ENCODE measurements at regions not wholly inside any gene's neighbourhood (a gene's known extent, or its start where the extent isn't known, plus 50 kb on each side); places are given as distances from the start of the nearest gene placed in this dataset.

DNA sequence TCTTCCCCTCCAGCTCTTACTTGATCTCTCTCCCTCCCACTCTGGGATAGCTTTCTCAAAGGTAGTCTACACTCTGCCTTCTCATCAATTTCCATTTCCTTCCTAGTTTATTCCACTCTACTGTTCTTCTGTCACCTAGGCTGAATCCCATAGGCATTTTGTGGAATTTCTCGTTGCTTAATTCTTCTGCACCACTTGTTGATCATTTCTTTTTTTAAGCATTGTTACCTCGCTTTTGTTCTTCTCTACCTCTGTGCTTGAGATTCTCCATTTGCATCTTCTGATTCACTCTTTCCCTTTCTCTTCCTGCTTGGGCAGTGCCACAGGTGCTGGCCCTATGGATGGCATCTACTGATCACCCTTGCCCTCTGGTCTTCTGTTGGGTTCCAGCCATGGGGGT is 567.2 kb downstream of the CDH26 start:
- TF ChIP-seq CTCF (IDR thresholded peaks at IDR 0.05; ENCODE audit: insufficient read depth, low read length): no peak
- no peak for TF ChIP-seq POLR2AphosphoS5 (IDR thresholded peaks at IDR 0.05; ENCODE audit: low read depth)
- no peak for TF ChIP-seq REST (IDR thresholded peaks at IDR 0.05; ENCODE audit: insufficient replicate concordance, low read depth)

Data from HL-60 (cell line).